IPS-NIHi7 (cell line): ENCODE measurements at regions not wholly inside any gene's neighbourhood (a gene's known extent, or its start where the extent isn't known, plus 50 kb on each side); places are given as distances from the start of the nearest gene placed in this dataset.

ENCODE experiments used
- DNase-seq: peaks from one replicate; pipeline ENCODE4 v3.0.0; 2012; ENCODE audit warnings: mixed read lengths; ENCODE audit errors: extremely low spot score

DNA sequence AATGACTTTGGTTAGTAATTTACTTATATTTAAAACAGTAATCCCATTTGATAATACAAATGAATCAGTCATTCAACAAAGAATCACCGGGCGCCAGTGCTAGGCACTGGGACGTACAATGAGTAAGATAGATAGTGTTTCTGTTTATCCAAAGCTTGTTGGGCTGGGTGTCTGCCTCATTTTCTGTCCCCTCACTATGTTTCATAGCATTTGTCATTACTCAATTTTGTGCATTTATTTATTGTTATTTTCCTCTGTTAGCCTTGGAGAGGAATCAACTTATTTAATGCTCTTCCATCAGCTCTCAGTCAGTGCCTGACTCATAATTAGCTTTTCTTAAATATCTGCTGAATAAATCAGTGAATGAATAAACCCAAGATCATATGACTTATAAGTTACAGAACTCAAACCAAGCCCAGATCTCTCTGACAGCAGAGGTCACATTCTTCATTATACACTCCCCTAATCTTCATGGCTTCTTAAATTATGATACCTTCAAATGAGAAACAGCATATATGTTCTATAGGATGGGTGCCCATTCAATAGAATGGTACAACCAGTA lies 86.2 kb downstream of the TSPAN8 start:
- DNase-seq: no peak

DNA sequence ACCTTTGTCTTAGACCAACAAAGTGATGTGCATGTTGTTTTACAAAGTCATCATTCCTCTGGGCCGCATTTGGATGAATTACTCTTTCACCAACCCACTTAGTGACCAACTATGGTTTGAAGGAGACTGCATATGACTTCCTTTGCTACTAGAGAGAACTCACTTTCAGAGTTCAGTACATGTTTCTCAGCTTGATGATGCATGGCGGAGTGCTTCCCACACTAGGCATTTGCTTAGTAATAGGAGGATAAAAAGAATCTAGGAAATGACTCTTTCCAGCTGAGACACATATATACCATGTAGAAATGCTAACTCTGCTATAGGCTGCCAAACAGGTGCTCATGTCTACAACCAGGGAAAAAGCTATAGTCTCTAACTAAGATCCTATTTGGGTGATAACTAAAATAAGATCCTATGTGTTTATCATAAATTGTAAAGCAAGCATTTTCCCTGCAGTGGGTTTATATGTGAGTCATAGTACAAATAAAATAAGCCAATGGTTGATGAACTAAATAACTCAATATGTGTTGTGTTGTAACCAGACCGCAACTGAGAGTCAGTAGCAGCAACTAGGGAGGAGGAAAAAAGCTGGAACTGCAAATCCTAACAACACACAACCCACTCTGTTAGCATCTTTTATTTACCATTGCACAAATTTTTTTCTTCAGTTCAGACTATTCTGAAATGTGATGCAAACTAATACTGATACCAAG lies 87.2 kb downstream of the TSPAN8 start:
- DNase-seq: no peak

DNA sequence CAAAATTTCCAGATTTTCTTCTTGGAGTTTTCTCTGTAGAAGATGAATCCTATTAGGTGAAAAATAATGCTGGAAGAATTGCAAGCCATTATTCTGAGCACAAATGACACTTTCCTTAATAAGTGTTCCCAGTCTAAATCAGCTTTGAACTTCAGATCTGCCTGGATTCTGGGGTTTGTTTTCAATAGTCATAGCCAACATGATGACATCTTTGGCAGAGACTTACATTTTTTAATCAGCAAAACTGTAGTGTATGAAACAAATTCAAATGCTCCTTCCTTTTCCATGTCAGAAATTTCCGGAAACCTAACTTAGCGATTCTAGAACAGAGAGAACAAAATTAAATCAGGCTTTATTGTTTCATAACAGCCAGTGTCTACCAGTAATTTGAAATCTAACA lies 88.5 kb downstream of the TSPAN8 start:
- no peak for DNase-seq

DNA sequence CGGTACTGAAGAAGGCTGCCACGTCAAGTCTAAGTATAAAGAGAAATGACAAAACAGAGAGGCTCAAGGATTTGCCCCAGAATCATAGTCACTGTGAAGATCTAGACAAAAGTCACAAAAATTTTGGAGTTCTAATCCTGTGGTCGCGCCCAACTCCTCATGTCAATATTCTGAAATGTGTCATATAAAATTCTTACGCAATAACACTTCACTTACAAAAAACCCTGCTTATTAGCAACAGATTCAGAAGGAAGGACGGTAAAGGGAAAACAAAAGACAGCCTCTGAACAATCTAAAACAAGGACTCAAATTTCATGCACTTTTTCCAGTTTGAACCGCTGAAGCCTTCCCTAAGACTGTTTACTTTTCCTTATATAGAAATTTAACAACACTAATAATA lies 94.7 kb downstream of the TSPAN8 start:
- no peak for DNase-seq

DNA sequence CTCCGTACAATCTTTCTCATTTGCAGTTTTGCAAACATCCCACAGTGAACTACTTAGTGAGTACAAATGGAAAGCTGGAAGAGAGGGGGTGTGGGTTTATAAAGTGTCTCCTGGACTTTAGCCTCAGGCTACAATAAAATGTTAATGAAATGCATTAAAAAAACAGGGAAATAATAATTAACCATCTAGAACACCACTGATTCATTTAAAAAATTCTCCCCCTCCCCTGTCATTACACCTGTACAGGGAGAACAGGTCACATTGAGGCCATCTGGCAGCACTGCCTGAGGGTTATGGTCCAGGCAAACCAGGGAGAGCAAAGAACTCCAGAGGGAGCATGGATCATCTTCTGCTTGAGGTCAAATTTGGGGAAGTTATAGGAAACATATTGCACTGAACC lies 96.3 kb downstream of the TSPAN8 start:
- DNase-seq: no peak

DNA sequence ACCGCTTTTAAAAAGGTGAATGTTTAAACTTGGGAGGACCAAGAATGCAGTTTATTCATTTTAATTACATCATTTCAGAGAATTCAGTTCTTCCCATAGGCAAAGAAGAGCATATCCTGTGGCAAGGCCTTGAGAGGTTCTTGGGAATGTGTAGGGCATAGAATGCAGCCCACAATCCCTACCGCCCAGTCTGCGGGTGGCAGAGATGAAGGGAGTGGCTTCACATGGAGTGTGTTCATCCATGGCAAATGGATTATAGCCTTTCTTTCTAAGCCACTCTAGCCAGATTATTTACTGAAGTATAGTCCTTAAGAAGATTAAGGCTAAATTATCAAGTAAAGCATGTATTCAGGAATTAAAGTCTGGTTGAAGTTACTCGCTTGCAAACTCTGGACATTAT lies 97.4 kb downstream of the TSPAN8 start:
- no peak for DNase-seq

DNA sequence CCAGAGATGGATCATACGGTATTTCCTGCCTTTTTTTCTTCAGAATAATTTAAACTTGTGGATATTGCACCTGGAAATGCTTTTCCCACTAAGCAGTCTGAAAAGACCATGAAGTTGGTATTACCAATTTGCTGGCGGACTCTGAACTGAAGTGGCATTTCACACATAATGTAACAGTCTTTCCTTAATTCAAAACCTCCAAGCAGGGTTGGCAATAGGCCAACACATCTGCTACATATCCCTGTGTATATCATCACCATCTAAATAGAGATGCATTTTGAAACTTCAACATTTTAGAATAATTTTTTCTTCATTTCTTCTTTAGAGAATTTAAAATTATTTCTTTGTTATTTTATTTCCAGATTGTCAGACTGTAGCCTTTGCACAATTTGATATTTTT lies 100.5 kb downstream of the TSPAN8 start:
- DNase-seq: no peak

DNA sequence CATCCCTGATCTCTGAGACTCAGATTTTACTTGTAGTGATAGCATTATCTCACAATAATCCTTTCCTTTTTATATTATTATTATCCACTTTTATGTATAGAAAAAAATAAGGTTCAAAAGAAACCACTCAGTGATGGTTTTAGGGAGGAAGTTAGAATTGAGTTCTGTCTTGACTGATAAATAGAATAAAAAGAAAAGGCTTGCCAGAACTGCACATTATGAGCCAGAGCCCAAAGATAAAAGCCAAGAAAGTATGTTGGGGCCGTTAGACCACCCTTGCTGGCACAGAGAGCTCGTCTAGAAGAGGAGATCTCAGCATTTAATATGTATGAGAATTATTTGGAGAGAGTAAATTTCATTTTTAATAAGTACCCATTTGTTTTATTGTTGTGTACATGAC lies 103.2 kb downstream of the TSPAN8 start:
- no peak for DNase-seq

DNA sequence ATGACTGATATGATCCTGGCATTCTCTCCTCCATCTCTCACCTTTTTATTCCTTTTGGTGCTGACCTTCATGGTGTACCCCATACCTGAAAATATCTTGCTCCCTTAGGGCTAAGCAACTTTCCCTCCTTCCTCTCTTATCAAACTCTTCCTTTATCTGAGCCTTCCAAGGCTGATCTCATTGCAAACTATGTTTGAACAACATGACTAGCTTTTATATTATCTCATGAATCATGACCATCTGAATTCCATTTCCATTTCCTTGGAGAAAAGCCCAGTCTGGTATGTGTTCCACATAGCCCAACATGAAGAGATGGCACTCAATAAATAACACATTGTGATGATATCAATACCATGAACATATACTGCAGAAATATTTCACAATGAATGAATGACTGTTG lies 111.6 kb downstream of the TSPAN8 start:
- DNase-seq: no peak

DNA sequence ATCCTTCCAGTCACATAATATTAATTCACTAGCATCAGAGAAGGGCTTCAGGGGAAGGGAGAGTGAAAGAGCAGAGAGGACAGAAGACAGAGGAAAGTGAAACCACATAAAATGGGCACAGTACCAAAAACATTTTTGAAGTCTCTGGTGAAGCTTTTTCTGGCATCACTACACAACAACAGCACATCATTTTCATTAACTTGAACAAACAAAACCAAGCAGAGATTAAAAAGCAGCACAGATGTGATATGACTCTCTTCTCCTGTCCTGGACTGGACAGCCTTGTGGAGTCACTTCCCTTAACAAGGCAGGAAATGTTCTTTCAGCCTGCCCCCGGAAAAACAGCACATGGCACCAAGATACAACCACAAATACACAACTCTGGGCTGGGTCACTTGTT lies 112.0 kb downstream of the TSPAN8 start:
- no peak for DNase-seq

DNA sequence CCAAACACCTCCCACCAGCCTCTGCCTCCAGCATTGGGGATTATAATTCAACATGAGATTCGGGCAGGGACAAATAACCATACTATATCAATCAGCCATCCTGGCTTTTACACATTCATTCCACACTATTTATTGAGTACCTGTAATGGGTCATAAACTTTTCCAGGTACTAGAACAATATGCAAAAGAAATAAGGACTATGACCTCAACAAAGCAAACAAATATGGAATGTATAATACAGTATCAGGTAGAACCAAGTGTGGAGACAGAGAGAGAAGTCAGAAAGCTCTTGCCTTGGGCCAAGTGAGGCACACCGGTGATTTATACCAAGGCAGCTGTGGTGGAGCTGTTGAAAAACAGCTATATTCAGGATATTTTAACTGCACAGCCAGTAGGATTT lies 116.3 kb downstream of the TSPAN8 start:
- no peak for DNase-seq

DNA sequence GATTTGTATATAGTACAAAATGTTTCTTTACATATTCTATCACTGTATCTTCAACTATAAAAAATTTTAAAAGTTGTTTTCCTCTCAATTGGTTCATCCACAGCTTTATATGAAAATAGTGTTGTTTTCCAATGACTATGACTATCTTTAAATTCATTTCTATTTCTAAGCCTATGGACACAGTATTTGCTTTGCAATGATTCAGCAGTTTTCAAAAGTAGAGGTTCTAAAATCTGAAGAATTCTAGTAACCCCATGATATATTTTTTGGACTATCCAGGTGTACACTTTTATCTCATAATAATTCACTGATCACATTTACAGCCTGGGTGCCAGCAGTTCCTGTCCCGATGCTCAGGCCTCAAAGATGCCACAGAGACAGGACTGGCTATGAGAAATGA lies 118.4 kb upstream of the PTPRR start:
- DNase-seq: no peak

DNA sequence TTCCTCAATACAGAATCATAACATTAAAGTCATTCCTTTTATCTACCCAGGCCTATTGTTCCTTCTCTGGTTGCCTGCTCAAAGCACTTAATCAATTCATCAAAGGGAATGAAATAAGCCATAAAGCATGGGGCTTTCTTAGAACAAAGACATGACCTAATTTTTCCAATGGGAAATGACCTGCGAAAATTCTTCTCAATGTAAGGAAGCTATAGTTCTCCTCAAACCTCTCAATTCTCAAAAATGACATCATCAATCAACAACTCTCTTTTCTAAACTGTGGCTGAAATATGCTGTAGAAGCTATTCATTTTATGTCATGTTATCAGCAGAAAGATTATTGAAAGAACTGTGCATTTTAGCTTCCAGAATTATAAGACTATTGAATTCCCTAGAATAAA lies 116.0 kb upstream of the PTPRR start:
- DNase-seq: no peak

DNA sequence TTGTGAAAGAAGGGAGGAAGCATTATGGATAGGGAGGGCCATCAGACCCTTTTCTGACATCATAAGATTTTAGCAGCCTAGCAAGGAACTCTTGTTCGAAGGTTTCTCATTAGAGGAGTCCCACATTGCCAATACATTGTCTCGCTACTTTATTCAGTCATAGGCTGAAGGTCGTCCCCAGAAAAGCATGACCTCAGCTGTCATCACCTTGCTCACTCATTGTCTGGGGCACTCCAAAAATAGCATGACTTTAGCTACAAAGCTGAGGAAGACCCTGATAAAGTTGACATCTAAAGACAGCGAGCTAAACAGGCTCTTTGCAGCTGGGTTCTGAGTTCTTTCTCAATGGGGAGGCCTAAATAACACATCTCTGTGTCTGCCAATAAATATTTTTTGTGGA lies 112.4 kb upstream of the PTPRR start:
- DNase-seq: no peak

DNA sequence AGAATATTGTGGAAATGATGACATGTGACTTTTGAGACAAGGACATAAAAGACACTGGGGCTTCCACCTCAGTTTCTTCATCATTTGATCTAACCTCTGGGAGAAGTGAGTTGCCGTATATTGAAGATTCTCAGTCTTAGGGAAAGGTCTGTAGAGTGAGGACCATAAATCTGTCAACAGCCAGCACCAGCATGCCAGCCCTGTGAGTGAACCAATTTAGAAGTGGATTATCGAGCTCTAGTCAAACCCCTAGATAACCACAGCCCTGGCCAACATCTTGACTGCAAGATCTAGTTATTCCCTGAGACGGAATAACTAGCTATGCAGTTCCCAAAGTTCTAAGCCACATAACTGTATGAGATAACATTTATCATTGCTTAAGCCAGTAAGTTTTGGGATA lies 108.8 kb upstream of the PTPRR start:
- DNase-seq: no peak

DNA sequence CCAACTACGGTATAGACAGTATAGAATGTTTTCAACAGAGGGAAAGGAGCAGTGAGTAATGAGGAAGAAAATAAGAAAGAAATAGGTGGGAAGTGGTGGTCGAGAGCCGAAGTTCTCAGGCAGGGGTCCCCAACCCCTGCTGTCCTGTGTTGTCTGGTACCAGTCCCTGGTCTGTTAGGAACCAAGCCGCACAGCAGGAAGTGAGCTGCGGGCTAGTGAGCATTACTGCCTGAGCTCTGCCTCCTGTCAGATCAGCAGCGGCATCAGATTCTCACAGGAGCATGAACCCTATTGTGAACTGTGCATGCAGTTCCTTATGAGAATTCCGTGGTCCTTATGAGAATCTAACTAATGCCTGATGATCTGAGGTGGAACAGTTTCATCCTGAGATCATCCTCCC lies 107.3 kb upstream of the PTPRR start:
- no peak for DNase-seq

DNA sequence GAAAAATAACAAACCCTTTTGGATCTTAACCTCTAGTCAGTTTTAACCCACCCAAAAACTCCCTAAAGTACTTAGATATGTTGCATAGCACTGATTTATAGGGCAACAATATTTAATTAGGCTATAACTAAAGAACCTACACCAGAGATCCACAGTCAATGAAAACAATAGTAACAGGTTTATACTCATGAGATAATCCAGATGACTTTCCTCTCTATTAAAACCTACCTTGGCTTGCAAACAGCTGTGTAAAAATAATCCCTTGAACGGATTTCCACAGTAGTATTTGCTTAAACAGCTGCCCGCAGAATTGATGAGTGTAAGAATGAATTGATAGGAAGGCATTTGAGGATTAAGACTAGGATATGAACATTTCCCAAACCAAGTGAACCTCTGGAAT lies 104.3 kb upstream of the PTPRR start:
- no peak for DNase-seq

DNA sequence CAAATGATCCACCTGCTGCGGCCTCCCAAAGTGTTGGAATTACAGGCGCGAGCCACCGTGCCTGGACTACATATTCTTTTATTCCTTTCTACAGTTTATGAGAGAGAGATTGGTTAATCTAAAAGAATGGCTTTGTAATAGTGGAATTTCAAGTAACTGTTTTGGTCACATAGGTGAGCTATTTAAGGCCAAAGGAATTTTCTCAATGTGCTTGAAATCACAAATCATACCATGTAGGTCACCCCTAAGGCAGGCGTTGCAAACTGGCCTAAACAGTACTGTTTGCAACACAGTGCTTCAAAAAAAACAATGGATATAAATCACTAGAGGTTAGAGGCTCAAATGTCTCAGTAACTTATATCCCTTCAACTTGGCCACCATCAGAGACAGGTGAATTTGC lies 103.7 kb upstream of the PTPRR start:
- DNase-seq: no peak

DNA sequence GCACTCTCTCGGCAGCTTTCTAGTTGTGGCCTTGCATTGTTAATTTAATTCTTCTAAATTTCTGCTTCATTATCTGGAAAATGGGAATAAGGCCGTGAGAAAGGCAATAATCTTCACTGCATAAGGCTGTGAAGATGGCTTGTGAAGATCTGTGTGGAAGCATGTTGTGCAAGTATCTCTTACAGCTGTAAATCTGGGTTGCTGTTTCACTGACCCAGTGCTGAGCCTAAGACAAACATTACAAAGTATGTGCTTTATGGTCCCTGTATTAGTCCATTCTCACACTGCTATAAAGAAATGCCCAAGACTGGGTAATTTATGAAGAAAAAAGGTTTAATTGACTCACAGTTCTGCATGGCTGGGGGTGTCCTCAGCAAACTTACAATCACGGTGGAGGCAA lies 101.0 kb upstream of the PTPRR start:
- no peak for DNase-seq

DNA sequence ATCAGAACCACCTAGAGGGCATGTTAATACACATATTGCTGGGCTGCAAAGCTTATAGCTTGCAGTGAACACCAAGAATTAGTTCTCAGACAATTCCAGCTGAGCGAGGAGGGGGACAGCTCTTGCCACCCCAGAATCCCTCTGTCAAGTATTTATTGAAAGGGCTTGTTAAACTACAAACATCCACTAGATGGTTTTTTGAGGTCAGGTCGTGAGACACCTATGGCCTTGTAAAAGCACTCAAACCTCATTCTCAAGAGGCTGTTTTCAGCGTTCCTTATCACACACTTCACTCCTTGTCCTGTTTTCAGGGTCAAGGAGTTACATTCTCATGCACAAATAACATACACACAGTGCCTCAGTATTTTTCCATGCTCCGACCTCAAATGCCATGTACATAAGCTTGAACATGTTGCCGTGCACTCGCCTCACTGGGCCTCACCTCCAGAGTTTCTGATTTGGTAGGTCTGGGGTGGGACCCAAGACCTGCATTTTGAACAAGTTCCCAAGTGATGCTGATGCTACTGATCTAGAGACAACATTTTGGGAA lies 98.8 kb upstream of the PTPRR start:
- DNase-seq: no peak

DNA sequence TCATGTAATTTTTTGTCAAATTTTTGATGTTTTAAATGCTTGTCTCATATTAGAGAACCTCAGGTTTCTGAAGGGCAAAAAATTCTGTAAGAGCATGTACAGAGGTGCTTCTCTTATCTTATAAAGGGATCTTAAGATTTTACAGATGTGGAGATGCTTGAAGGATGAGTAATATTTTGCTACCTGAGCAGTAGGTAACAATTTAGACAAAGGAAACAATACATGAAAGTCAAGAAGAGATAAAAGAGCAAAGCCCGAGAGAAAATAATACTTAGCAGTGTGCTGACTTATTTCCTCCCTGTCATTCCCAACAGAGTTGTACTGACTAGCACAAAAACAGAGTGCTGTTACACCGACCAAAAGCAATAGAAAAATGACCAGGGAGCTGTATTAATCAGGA lies 98.1 kb upstream of the PTPRR start:
- DNase-seq: no peak

DNA sequence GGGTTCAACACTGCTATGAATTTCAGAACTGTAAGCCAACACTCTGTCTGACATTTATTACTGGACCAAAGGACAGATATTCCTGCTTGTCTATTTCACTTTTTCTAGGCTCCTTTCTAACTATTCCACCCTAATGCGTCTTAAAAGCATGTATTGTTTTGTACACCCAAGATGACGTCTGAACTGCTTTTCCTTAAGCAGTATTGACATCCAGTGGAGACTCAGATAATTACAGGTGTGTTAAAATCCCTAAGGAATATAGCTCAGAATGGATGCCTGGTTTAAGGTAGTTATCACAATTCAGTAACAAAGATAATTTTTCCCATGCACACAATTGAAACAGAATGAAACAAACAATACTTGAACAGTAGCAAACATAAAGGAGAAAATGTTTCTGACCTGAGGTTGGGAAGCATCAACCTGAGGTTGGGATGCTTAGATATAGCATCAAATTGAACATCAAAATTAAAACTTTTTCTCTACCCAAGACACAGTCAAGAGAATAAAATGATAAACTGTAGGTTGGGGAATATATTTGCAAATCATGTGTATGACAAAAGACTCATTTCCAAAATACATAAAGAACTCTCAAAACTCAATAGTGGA lies 93.7 kb upstream of the PTPRR start:
- peak; percentile 25 for DNase-seq

DNA sequence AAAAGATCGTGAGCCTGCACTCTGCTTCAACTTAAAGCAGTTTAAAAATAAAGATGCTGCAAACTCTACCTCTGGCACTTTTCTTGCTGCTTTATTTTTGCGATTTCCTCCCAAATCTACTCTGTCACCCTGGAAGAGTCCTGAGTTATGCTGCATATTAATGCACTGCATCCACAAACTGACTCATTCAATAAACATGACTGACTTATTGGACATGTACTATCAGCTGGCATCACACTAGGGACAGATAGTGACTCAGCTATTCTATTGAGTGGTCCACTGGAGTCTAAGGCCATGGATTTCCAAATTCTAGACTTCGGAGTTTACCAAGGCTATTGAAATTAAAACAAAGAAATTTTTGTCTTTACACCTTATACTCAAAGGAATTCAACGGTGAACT lies 90.7 kb upstream of the PTPRR start:
- DNase-seq: no peak

DNA sequence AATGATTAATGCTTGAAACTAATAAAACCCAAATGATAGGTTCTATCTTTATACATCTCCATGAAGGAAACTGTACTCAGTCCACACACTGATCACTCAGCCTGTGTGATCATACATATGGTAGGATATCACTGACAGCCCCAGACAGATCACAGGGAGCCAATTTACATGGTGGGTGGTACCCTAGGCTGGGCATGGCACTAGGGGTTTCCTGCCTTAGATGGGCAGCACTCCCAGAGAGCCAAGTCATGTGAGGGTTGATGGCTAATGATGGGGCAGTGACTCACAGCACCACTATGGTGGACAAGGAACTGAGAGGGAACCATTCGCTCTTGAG lies 89.6 kb upstream of the PTPRR start:
- no peak for DNase-seq
